H1 (cell line): ENCODE measurements at regions not wholly inside any gene's neighbourhood (a gene's known extent, or its start where the extent isn't known, plus 50 kb on each side); places are given as distances from the start of the nearest gene placed in this dataset.
"Not testable (repeated sequence)": the region's sequence is repeated elsewhere in the genome, so short reads cannot be mapped to it uniquely, and the experiment has no call there.

Source experiments
- CTCF ChIA-PET: fragments of 300-600 bp; sonication (Branson Sonifier 250); formaldehyde crosslinking; loops from one replicate; lab custom pipeline; 2021; ENCODE audit not compliant: partially characterized antibody; lab: Charles Lee
- POLR2A ChIA-PET: fragments of 300-600 bp; sonication (Branson Sonifier 250); formaldehyde crosslinking; loops from one replicate; lab custom pipeline; 2021; ENCODE audit warnings: inconsistent platforms; ENCODE audit not compliant: partially characterized antibody; lab: Charles Lee
- DNase-seq, 2 experiments: peaks; one replicate each; pipeline versions ENCODE4 v3.0.0 to v3.0.0-alpha.2; 2010 to 2022; ENCODE audit warnings: low spot score in 2 of 2, low read depth in 1 of 2, mixed read lengths in 1 of 2
- FAIRE-seq: peaks from 2 replicates; lab custom pipeline; 2011; peaks lifted over from hg19 to GRCh38; lab: Jason Lieb, UNC
- H2AFZ ChIP-seq: 2 replicates; pipeline ENCODE4 v1.8.1; 2012; ENCODE audit warnings: low read length, inconsistent platforms
- H2AK5ac ChIP-seq: 2 replicates; pipeline ENCODE4 v1.6.1; 2013; ENCODE audit warnings: low read depth, low read length
- H2BK120ac ChIP-seq: replicated peaks from 2 replicates; pipeline ENCODE3; 2013; ENCODE audit warnings: low read depth, low read length, inconsistent platforms
- H2BK12ac ChIP-seq: 2 replicates; pipeline ENCODE4 v1.6.1; 2013; ENCODE audit warnings: low read depth, low read length
- H2BK15ac ChIP-seq: 2 replicates; pipeline ENCODE4 v1.6.1; 2013; ENCODE audit warnings: low read length
- H2BK20ac ChIP-seq: 2 replicates; pipeline ENCODE4 v1.6.1; 2013; ENCODE audit warnings: low read length
- H2BK5ac ChIP-seq: 2 replicates; pipeline ENCODE4 v1.6.1; 2013; ENCODE audit warnings: low read depth, low read length
- H3K14ac ChIP-seq: 2 replicates; pipeline ENCODE4 v1.6.1; 2013; ENCODE audit warnings: inconsistent platforms; ENCODE audit not compliant: insufficient read length
- H3K18ac ChIP-seq: 2 replicates; pipeline ENCODE4 v1.6.1; 2013; ENCODE audit warnings: low read length; ENCODE audit errors: extremely low read depth
- H3K23ac ChIP-seq: 2 replicates; pipeline ENCODE4 v1.6.1; 2013; ENCODE audit warnings: inconsistent platforms; ENCODE audit not compliant: insufficient read length
- H3K23me2 ChIP-seq: 2 replicates; pipeline ENCODE4 v1.6.1; 2013; ENCODE audit warnings: low read depth, low read length
- H3K27ac ChIP-seq: 2 replicates; pipeline ENCODE4 v1.6.1; 2011; ENCODE audit warnings: low read depth, low read length, inconsistent platforms
- H3K27me3 ChIP-seq, 4 experiments: replicated peaks in 1 of 4; 1 replicate in 1 of 4; 2 replicates in 3 of 4; pipeline versions ENCODE4 v1.6.1 to v1.8.1; 2011 to 2013; ENCODE audit warnings: low read length in 3 of 4, mild to moderate bottlenecking in 3 of 4, inconsistent platforms in 2 of 4, mixed read lengths in 2 of 4, moderate library complexity in 1 of 4; ENCODE audit not compliant: control insufficient read depth in 3 of 4, insufficient read depth in 3 of 4; ENCODE audit errors: extremely low read depth in 1 of 4
- H3K36me3 ChIP-seq, 4 experiments: 2 replicates each; pipeline versions ENCODE4 v1.6.1 to v1.8.1; 2011 to 2013; ENCODE audit warnings: mild to moderate bottlenecking in 4 of 4, low read length in 3 of 4, moderate library complexity in 2 of 4, control low read depth in 1 of 4, inconsistent platforms in 1 of 4; ENCODE audit not compliant: insufficient read depth in 4 of 4, control insufficient read depth in 2 of 4
- H3K4ac ChIP-seq: replicated peaks from 2 replicates; pipeline ENCODE3; 2013; ENCODE audit warnings: low read length, low read depth, mixed read lengths, inconsistent platforms; ENCODE audit not compliant: insufficient read length
- H3K4me1 ChIP-seq, 4 experiments: replicated peaks in 1 of 4; 1 replicate in 1 of 4; 2 replicates in 3 of 4; pipeline versions ENCODE4 v1.6.1 to v1.8.1; 2011 to 2013; ENCODE audit warnings: low read length in 3 of 4, inconsistent platforms in 2 of 4, mixed read lengths in 1 of 4; ENCODE audit not compliant: insufficient read depth in 4 of 4, control insufficient read depth in 3 of 4
- H3K4me2 ChIP-seq, 2 experiments: 2 replicates each; pipeline versions ENCODE4 v1.6.1 to v1.8.1; 2011 to 2013; ENCODE audit warnings: low read depth in 2 of 2, low read length in 2 of 2, control low read depth in 1 of 2, inconsistent platforms in 1 of 2, mild to moderate bottlenecking in 1 of 2; ENCODE audit not compliant: insufficient read depth in 1 of 2
- H3K4me3 ChIP-seq, 4 experiments: fragments of 200-600, 300-600 bp in 1 of 4; sonication (generic), shearing (Covaris generic), sonication (Bioruptor Twin) in 1 of 4; 2 replicates each; pipeline versions ENCODE4 v1.5.1 to v1.8.1; 2011 to 2016; ENCODE audit warnings: low read length in 4 of 4, low read depth in 3 of 4, control low read depth in 2 of 4, inconsistent platforms in 2 of 4, mild to moderate bottlenecking in 2 of 4, mixed read lengths in 1 of 4, moderate library complexity in 1 of 4; ENCODE audit not compliant: insufficient read depth in 2 of 4; ENCODE audit errors: extremely low read depth in 1 of 4
- H3K56ac ChIP-seq: replicated peaks from 2 replicates; pipeline ENCODE3; 2013; ENCODE audit warnings: low read depth, mild to moderate bottlenecking, mixed read lengths, low read length, inconsistent platforms; ENCODE audit not compliant: insufficient read length
- H3K79me1 ChIP-seq: 2 replicates; pipeline ENCODE4 v1.6.1; 2013; ENCODE audit warnings: low read depth, low read length, control low read depth
- H3K79me2 ChIP-seq, 2 experiments: 2 replicates each; pipeline versions ENCODE4 v1.6.1 to v1.8.1; 2012 to 2013; ENCODE audit warnings: low read length in 2 of 2, mild to moderate bottlenecking in 2 of 2, inconsistent platforms in 1 of 2; ENCODE audit not compliant: insufficient read depth in 2 of 2, control insufficient read depth in 1 of 2
- H3K9ac ChIP-seq, 4 experiments: replicated peaks in 1 of 4; 1 replicate in 1 of 4; 2 replicates in 3 of 4; pipeline versions ENCODE4 v1.6.1 to v1.8.1; 2011 to 2013; ENCODE audit warnings: low read depth in 3 of 4, low read length in 3 of 4, control low read depth in 2 of 4, mild to moderate bottlenecking in 2 of 4, moderate library complexity in 2 of 4, inconsistent platforms in 1 of 4; ENCODE audit errors: extremely low read depth in 1 of 4
- H3K9me3 ChIP-seq, 2 experiments: 2 replicates each; pipeline versions ENCODE4 v1.6.1 to v1.8.1; 2012 to 2013; ENCODE audit warnings: mild to moderate bottlenecking in 2 of 2, moderate library complexity in 2 of 2, control low read depth in 1 of 2, inconsistent platforms in 1 of 2, low read depth in 1 of 2, low read length in 1 of 2, mixed read lengths in 1 of 2; ENCODE audit not compliant: insufficient read depth in 2 of 2
- H4K20me1 ChIP-seq, 2 experiments: replicated peaks in 1 of 2; 2 replicates each; pipeline versions ENCODE3 to v1.8.1; 2011 to 2013; ENCODE audit warnings: inconsistent platforms in 2 of 2, low read length in 2 of 2, mild to moderate bottlenecking in 1 of 2; ENCODE audit not compliant: insufficient read depth in 2 of 2, control insufficient read depth in 1 of 2
- H4K5ac ChIP-seq: 2 replicates; pipeline ENCODE4 v1.6.1; 2013; ENCODE audit warnings: low read length, low read depth, mixed read lengths, inconsistent platforms; ENCODE audit not compliant: insufficient read length
- H4K8ac ChIP-seq: 2 replicates; pipeline ENCODE4 v1.8.0; 2013; ENCODE audit warnings: mild to moderate bottlenecking, moderate library complexity, low read length, inconsistent platforms; ENCODE audit not compliant: insufficient read depth; ENCODE audit errors: extremely low read depth
- H4K91ac ChIP-seq: replicated peaks from 2 replicates; pipeline ENCODE3; 2013; ENCODE audit warnings: low read length, mixed read lengths, inconsistent platforms; ENCODE audit not compliant: insufficient read length
- WGBS, 2 experiments: shearing (Covaris generic) in 1 of 2; methylation state at CpG; one replicate each; pipeline versions ENCODE4 v1.1.6 to v1.1.7; 2013 to 2015; ENCODE audit warnings: low lambda C conversion rate in 2 of 2, mixed read lengths in 2 of 2, inconsistent platforms in 1 of 2, low coverage in 1 of 2, missing lambda C conversion rate in 1 of 2; ENCODE audit not compliant: insufficient replicate concordance in 2 of 2, insufficient coverage in 1 of 2, insufficient read length in 1 of 2; ENCODE audit errors: extremely low coverage in 1 of 2, missing lambda C conversion rate in 1 of 2; 5-methylcytosine and 5-hydroxymethylcytosine counted together

DNA sequence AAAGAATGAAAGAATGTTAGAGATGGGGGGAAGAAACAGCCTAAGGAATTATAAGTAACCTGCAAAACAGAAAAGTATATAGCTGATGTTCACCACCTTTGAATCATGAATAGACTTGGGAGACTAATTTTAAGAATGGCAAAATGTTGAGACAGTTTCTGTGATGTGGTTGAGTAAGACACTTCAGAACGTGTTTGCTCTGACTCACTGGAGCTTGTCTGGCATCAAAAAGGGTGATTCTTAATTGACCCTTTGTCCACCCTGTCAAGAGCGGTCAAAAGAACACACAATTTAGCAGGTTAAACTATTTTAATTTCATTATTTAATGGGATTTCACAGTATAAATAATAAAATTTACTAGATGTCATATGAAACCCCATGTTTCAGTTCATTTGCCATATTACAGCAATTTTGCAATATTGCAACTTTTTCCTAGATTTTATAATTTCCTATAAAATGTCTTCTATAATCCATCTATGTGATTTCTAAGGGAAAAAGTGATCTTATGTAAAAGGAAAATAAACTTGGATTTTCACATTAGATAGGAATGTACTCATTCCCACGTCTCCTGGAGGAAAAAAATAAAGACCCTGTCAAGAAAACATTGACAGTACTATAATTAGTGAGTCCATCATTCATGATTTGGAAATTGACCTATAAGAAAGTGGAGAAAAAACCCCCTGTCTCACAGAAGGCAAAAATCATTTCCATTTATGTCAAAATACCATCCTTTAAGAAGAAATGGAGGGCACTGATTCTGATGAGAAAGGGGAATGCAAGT lies 104.6 kb upstream of the ZNF658 start:
- H3K23me2 ChIP-seq, H4K5ac ChIP-seq, H2BK12ac ChIP-seq, H3K9ac ChIP-seq, H2BK120ac ChIP-seq, H3K14ac ChIP-seq, H3K79me2 ChIP-seq, H3K18ac ChIP-seq, H3K27me3 ChIP-seq, DNase-seq, H3K4me3 ChIP-seq, H4K20me1 ChIP-seq, H2BK20ac ChIP-seq, CTCF ChIA-PET, H3K79me1 ChIP-seq, H3K4me2 ChIP-seq, H2BK5ac ChIP-seq, H3K9me3 ChIP-seq, FAIRE-seq, H3K23ac ChIP-seq, H2AK5ac ChIP-seq, H3K56ac ChIP-seq, H3K27ac ChIP-seq, H3K36me3 ChIP-seq, H4K91ac ChIP-seq, H3K4ac ChIP-seq, H2BK15ac ChIP-seq, POLR2A ChIA-PET, H4K8ac ChIP-seq, H2AFZ ChIP-seq: not testable (repeated sequence)
- H3K4me1 ChIP-seq, result peaks cover 0 to 12% (median 3%) of the 10 kb centered on the region in 4 experiments; a peak in 5 of 7 replicates
- 90% methylated on average over 2 of the region's 3 CpGs; no CpG with 5 or more reads in 1 of the 2 experiments for WGBS, 2 experiments
